Naive thymus-derived CD8-positive, alpha-beta T cell (primary cell): ENCODE measurements at regions not wholly inside any gene's neighbourhood (a gene's known extent, or its start where the extent isn't known, plus 50 kb on each side); places are given as distances from the start of the nearest gene placed in this dataset.
"Not testable (repeated sequence)": the region's sequence is repeated elsewhere in the genome, so short reads cannot be mapped to it uniquely, and the experiment has no call there.

Source experiments
- ATAC-seq, 2 donors: fragments of 150-1000 bp; cut with Tn5 transposase in 1 of 2; sonication (Bioruptor Pico), chemical (Tn5 transposase) in 1 of 2; 1 replicate in 1 of 2; 2 replicates in 1 of 2; pipeline ENCODE4 v1.10.0; 2021; ENCODE audit warnings: mild to moderate bottlenecking in 2 of 2, moderate library complexity in 2 of 2
- POLR2A ChIA-PET: fragments of 350-600 bp; sonication (Branson Sonifier 250); formaldehyde crosslinking; loops from one replicate; lab custom pipeline; 2021; ENCODE audit warnings: antibody characterized with exemption; lab: Charles Lee
- DNase-seq, 10 donors: peaks; one replicate each; pipeline versions ENCODE4 v3.0.0 to v3.0.0-alpha.2; 2020 to 2022
- H3K27ac Mint-ChIP-seq, 10 donors: one replicate each; pipeline ENCODE4 v1.8.0; 2020 to 2022; ENCODE audit warnings: mild to moderate bottlenecking in 10 of 10, mixed read lengths in 10 of 10, moderate library complexity in 4 of 10, inconsistent platforms in 1 of 10
- H3K27me3 Mint-ChIP-seq, 5 donors: one replicate each; pipeline ENCODE4 v1.8.0; 2021 to 2022; ENCODE audit warnings: mixed read lengths in 5 of 5
- H3K36me3 Mint-ChIP-seq, 3 donors: one replicate each; pipeline ENCODE4 v1.8.0; 2020 to 2022; ENCODE audit warnings: mixed read lengths in 3 of 3, mild to moderate bottlenecking in 2 of 3, inconsistent platforms in 1 of 3
- H3K4me1 Mint-ChIP-seq, 4 donors: one replicate each; pipeline ENCODE4 v1.8.0; 2021 to 2022; ENCODE audit warnings: mixed read lengths in 4 of 4
- H3K4me3 Mint-ChIP-seq, 10 donors: one replicate each; pipeline ENCODE4 v1.8.0; 2020 to 2022; ENCODE audit warnings: mild to moderate bottlenecking in 10 of 10, mixed read lengths in 10 of 10, moderate library complexity in 6 of 10, inconsistent platforms in 1 of 10
- H3K9me3 Mint-ChIP-seq, 9 donors: one replicate each; pipeline ENCODE4 v1.8.0; 2020 to 2022; ENCODE audit warnings: mixed read lengths in 9 of 9, mild to moderate bottlenecking in 3 of 9, inconsistent platforms in 1 of 9, moderate library complexity in 1 of 9

DNA sequence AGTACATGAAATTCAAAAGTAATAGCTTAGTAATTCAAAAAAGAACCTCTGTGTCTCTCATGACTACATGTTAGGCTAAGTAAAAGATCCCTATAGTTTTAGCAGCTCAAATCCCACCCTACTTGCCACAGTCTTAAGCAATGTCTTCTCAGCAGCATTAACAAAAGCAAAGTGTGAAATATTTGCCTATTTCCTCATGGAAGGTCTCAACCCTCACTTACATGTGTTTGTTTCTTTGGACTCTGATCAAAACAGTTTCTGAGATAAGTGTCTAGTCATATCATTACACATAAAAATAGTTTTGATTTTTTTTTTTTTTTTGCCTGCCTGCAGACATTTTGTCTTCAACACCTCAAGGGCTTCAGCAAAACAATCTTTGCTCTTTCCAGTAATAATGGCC lies 310.5 kb downstream of the CETN3 start:
- Mint-ChIP-seq H3K36me3 (no peaks in the 10 kb centered on the region), H3K27ac (no peak overlapping the region), H3K4me3 (no peak overlapping the region), H3K4me1 (no peaks in the 10 kb centered on the region), H3K9me3 (peaks cover 0 to 5% (median 0%) of the 10 kb centered on the region in 9 donors), H3K27me3 (no peaks in the 10 kb centered on the region)
- ATAC-seq, result no peak
- POLR2A ChIA-PET, result no interaction called here
- DNase-seq, result no peak

DNA sequence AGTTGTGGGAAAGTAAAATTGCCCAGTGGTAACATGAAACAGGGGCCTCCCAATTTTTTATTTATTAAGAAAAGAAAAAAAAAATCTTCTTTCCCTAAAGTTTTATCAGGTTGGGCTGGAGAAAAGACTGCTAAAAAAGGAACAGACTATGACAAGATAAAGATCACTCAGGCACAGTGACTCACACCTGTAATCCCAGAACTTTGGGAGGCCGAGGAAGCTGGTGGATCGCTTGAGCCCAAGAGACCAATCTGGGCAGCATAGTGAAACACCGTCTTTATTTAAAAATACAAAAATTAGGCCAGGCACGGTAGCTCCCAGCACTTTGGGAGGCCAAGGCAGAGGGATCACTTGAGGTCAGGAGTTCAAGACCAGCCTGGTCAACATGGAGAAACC lies 312.5 kb downstream of the CETN3 start:
- Mint-ChIP-seq H3K4me3 (no peak overlapping the region), H3K27ac (no peak overlapping the region), H3K9me3 (peaks cover 0 to 2% (median 0%) of the 10 kb centered on the region in 9 donors), H3K27me3 (no peaks in the 10 kb centered on the region), H3K4me1 (no peaks in the 10 kb centered on the region), H3K36me3 (no peaks in the 10 kb centered on the region)
- DNase-seq, result no peak
- no peak for ATAC-seq
- POLR2A ChIA-PET, result no interaction called here

- no peak for DNase-seq
- H3K27ac Mint-ChIP-seq, result no peak overlapping the region
These were observed 313.0 kb downstream of the CETN3 start for GRCh38 chr5:90096415-90097081.

GRCh38 chr5:90095292-90096060 lies 314.1 kb downstream of the CETN3 start:
- Mint-ChIP-seq H3K4me1 (no peaks in the 10 kb centered on the region), H3K27ac (no peak overlapping the region), H3K4me3 (no peak overlapping the region), H3K9me3 (peaks cover 0 to under 1% (median 0%) of the 10 kb centered on the region in 9 donors), H3K27me3 (no peaks in the 10 kb centered on the region), H3K36me3 (no peaks in the 10 kb centered on the region)
- ATAC-seq (no peak), DNase-seq (no peak)
- POLR2A ChIA-PET, result no interaction called here

More at GRCh38 chr5:90096415-90097081, 313.0 kb downstream of the CETN3 start:
- Mint-ChIP-seq H3K36me3 (no peaks in the 10 kb centered on the region), H3K9me3 (peaks cover 0 to 2% (median 0%) of the 10 kb centered on the region in 9 donors), H3K4me1 (no peaks in the 10 kb centered on the region), H3K4me3 (no peak overlapping the region), H3K27me3 (no peaks in the 10 kb centered on the region)
- POLR2A ChIA-PET, result no interaction called here
- no peak for ATAC-seq

GRCh38 chr5:90093751-90094485 lies 315.6 kb downstream of the CETN3 start:
- no peak for DNase-seq
- no peak overlapping the region for H3K27ac Mint-ChIP-seq
- no peak overlapping the region for H3K4me3 Mint-ChIP-seq
- H3K36me3 Mint-ChIP-seq, result no peaks in the 10 kb centered on the region
- POLR2A ChIA-PET, result no interaction called here
- H3K9me3 Mint-ChIP-seq, result peaks cover 0 to 13% (median 8%) of the 10 kb centered on the region in 9 donors
- H3K27me3 Mint-ChIP-seq, result no peaks in the 10 kb centered on the region
- ATAC-seq, result no peak
- no peaks in the 10 kb centered on the region for H3K4me1 Mint-ChIP-seq

- H3K4me1 Mint-ChIP-seq, result no peaks in the 10 kb centered on the region
- POLR2A ChIA-PET, result no interaction called here
- no peak overlapping the region for H3K4me3 Mint-ChIP-seq
- no peaks in the 10 kb centered on the region for H3K36me3 Mint-ChIP-seq
- H3K9me3 Mint-ChIP-seq, result peaks cover 2 to 25% (median 11%) of the 10 kb centered on the region in 9 donors
- ATAC-seq (no peak), DNase-seq (no peak)
- no peak overlapping the region for H3K27ac Mint-ChIP-seq
- no peaks in the 10 kb centered on the region for H3K27me3 Mint-ChIP-seq
These were observed 316.8 kb downstream of the CETN3 start for GRCh38 chr5:90092734-90093133.

GRCh38 chr5:90084342-90084741 lies 325.2 kb downstream of the CETN3 start:
- POLR2A ChIA-PET, result no interaction called here
- no peak overlapping the region for H3K4me3 Mint-ChIP-seq
- DNase-seq (no peak), ATAC-seq (no peak)
- peaks cover 0 to 4% (median 0%) of the 10 kb centered on the region in 3 donors for H3K36me3 Mint-ChIP-seq
- H3K27ac Mint-ChIP-seq, result no peak overlapping the region
- H3K27me3 Mint-ChIP-seq, result no peaks in the 10 kb centered on the region
- peaks cover 8 to 37% (median 17%) of the 10 kb centered on the region in 9 donors for H3K9me3 Mint-ChIP-seq
- H3K4me1 Mint-ChIP-seq, result no peaks in the 10 kb centered on the region

- H3K27ac Mint-ChIP-seq, H3K4me3 Mint-ChIP-seq, ATAC-seq, H3K36me3 Mint-ChIP-seq, H3K27me3 Mint-ChIP-seq, POLR2A ChIA-PET, H3K4me1 Mint-ChIP-seq, DNase-seq: not testable (repeated sequence)
- H3K9me3 Mint-ChIP-seq, result peaks cover 0 to 11% (median 6%) of the 10 kb centered on the region in 9 donors
These were observed 336.5 kb downstream of the CETN3 start for GRCh38 chr5:90073026-90073570.

DNA sequence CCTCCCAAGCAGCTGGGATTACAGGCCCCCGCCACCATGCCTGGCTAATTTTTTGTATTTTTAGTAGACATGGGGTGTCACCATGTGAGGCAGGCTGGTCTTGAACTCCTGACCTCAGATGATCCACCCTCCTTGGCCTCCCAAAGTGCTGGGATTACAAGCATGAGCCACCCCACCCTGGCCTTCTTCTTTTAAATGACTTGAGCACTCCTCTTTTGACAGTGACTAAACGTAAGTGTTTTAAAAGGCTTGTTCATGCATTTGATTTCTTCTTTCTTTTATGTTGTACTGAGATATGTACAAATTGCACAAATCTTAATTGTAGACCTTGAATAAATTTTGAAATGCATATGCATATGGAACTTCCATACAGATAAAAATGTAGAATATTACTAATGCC lies 337.9 kb downstream of the CETN3 start:
- POLR2A ChIA-PET, result no interaction called here

DNA sequence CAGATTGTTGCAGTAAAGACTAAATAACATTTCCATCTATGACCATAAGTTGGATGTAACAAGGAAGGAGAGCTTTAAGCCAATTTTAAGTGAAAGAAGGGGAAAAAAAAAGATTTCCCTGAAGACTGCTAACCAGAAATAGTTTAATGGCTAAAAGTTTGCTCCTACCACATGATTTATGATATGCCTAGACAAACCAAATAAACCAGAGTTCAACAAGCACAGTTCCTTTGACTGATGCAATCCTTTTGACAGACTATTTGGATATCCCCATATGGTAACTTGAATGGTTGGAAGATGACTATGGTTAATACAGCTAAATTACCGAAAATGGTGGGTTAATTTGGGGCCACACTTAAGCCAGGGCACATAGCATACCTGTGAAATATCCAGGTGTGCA lies 338.5 kb downstream of the CETN3 start:
- no peak overlapping the region for H3K27ac Mint-ChIP-seq
- POLR2A ChIA-PET, result no interaction called here
- DNase-seq, result no peak
- no peak overlapping the region for H3K4me3 Mint-ChIP-seq
- no peaks in the 10 kb centered on the region for H3K27me3 Mint-ChIP-seq
- H3K9me3 Mint-ChIP-seq, result peaks cover 0 to 19% (median 9%) of the 10 kb centered on the region in 9 donors
- H3K4me1 Mint-ChIP-seq, result no peaks in the 10 kb centered on the region
- H3K36me3 Mint-ChIP-seq, result no peaks in the 10 kb centered on the region
- no peak for ATAC-seq

More for the DNA sequence above, 337.9 kb downstream of the CETN3 start:
- Mint-ChIP-seq H3K9me3 (peaks cover 0 to 13% (median 6%) of the 10 kb centered on the region in 9 donors), H3K27ac (no peak overlapping the region), H3K36me3 (no peaks in the 10 kb centered on the region), H3K27me3 (no peaks in the 10 kb centered on the region), H3K4me3 (no peak overlapping the region), H3K4me1 (no peaks in the 10 kb centered on the region)
- ATAC-seq, result no peak
- DNase-seq, result no peak

GRCh38 chr5:90066920-90067319 lies 342.6 kb downstream of the CETN3 start:
- no peak for ATAC-seq
- H3K27ac Mint-ChIP-seq, result no peak overlapping the region
- POLR2A ChIA-PET, result no interaction called here

DNA sequence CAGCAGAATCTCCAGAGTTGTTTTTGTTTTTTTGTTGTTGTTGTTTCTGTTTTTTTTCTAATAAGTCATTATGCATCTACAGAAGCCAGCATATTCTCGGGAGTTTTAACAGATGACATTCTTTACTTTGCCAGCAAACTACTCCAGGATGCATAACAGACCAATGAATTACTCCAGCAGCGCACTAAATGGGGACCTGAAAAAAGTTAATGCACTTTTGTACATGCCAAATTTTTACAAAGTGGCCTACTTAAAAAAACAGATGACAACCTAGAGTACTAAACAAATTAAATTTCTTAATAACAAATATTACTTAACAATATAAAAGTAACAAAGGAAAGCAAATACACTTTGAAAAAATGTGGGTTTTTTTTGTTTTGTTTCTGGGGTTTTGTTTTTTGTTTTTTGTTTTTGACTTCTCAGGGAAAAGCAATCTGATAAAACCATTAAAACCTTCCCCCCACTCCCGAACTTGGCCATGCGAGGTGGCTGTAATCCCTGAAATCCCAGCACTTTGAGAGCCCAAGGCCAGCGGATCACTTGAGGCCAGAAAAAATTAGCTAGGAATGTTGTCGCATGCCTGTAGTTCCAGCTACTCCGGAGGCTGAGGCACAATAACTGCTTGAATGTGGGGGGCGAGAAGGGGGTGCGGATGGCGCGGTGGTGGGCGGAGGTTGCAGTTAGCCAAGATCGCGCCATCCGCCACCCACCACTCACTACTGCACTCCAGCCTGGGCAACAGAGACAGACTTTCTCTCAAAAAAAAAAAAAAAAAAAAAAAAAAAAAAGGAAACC lies 352.4 kb downstream of the CETN3 start:
- DNase-seq, result no peak
- Mint-ChIP-seq H3K36me3 (no peaks in the 10 kb centered on the region), H3K27me3 (no peaks in the 10 kb centered on the region), H3K27ac (no peak overlapping the region), H3K9me3 (peaks cover 4 to 13% (median 10%) of the 10 kb centered on the region in 9 donors), H3K4me1 (no peaks in the 10 kb centered on the region), H3K4me3 (no peak overlapping the region)
- ATAC-seq, result no peak
- POLR2A ChIA-PET, result no interaction called here

More at GRCh38 chr5:90066920-90067319, 342.6 kb downstream of the CETN3 start:
- Mint-ChIP-seq H3K4me3 (no peak overlapping the region), H3K36me3 (no peaks in the 10 kb centered on the region), H3K9me3 (peaks cover 0 to 17% (median 11%) of the 10 kb centered on the region in 9 donors), H3K27me3 (no peaks in the 10 kb centered on the region), H3K4me1 (no peaks in the 10 kb centered on the region)
- no peak for DNase-seq
